ENCODE measurements at regions not wholly inside any gene's neighbourhood (a gene's known extent, or its start where the extent isn't known, plus 50 kb on each side); places are given as distances from the start of the nearest gene placed in this dataset.

- TF ChIP-seq CTCF (conservative IDR thresholded peaks at IDR 0.05; ENCODE audit: low read length) (no peak), EZH2phosphoT487 (IDR thresholded peaks at IDR 0.05; ENCODE audit: borderline replicate concordance) (no peak)
Measured at GRCh38 chr21:15436031-15436430, 293.8 kb upstream of the USP25 start.
